HG03571 (cell line): ENCODE measurements at regions not wholly inside any gene's neighbourhood (a gene's known extent, or its start where the extent isn't known, plus 50 kb on each side); places are given as distances from the start of the nearest gene placed in this dataset.
"Not testable (repeated sequence)": the region's sequence is repeated elsewhere in the genome, so short reads cannot be mapped to it uniquely, and the experiment has no call there.

Source experiments
- ATAC-seq: cut with Tn5 transposase; IDR thresholded peaks from one replicate; pipeline ENCODE4 v1.9.1; 2021; ENCODE audit not compliant: unreplicated experiment

DNA sequence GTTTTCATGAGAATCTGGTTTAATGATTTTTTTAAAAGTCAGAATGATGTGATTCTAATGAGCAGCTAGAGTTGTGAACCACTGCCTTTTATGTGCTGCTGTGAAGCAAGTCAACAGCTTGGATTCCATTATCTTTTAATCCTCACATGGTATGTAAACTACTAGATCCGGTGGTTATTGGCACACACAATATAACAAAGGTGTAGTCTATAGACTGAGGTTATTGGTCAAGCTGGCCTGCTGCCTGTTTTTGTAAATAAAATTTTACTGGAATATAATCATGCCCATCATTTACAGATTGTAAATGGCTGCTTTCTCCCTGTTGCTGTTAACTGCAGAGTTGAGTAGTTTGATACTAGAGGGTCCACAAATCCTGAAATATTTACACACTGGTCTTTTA is 103.1 kb downstream of the OTOL1 start:
- ATAC-seq = no peak

- no peak for ATAC-seq
These were observed 103.6 kb downstream of the OTOL1 start for GRCh38 chr3:161600173-161600572.

- ATAC-seq = no peak
These were observed 105.9 kb downstream of the OTOL1 start for GRCh38 chr3:161602475-161602874.

DNA sequence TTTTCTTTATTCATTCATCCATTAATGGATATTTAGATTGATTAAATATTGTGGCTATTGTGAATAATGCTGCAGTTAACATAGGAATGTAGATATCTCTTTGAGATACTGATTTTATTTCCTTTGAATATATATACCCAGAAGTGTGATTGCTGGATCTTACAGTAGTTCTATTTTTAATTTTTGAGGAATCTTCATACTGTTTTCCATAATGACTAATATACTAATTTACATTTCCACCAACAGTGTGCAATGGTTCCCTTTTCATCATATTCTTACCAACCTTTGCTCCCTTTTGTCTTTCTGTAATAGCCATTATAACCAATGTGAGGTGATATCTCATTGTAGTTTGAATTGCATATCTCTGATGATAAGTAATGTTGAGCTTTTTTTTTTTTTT is 106.3 kb downstream of the OTOL1 start:
- ATAC-seq = no peak

DNA sequence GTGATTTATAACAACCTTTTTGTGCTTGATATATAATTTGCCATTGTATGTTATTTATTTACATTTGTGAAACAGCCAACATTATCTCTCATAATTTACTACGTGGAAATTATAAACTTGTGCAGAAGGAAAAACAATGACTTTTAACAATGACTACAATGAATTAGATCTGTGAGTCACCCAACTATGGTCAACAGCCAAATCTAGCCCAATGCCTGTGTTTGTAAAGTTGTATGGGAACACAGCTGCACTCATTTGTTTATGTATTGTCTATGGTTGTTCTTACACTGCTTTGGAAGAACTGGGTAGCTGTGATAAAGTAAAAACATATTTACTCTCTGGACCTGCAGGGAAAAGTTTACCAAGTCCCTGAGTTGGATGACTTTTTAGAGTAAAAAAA is 110.4 kb downstream of the OTOL1 start:
- ATAC-seq = no peak

- ATAC-seq = no peak
These were observed 122.7 kb downstream of the OTOL1 start for GRCh38 chr3:161619351-161619750.

- ATAC-seq = no peak
These were observed 134.2 kb downstream of the OTOL1 start for GRCh38 chr3:161630794-161631193.

GRCh38 chr3:161631536-161631935 is 134.9 kb downstream of the OTOL1 start:
- no peak for ATAC-seq

DNA sequence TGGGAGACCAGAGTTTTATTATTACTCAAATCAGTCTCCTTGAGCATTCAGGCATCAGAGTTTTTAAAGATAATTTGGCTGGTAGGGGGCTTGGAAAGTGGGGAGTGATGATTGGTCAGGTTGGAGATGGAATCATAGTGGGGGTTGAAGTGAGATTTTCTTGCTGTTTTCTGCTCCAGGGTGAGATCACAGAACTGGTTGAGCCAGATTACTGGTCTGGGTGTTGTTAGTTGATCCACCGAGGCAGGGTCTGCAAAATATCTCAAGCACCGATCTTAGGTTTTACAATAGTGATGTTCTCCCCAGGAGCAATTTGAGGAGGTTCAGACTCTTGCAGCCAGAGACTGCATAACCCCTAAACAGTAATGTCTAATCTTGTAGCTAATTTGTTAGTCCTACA is 141.0 kb downstream of the OTOL1 start:
- no peak for ATAC-seq

GRCh38 chr3:161639095-161639494 is 142.5 kb downstream of the OTOL1 start:
- ATAC-seq = not testable (repeated sequence)

- no peak for ATAC-seq
These were observed 143.6 kb downstream of the OTOL1 start for GRCh38 chr3:161640181-161640580.

DNA sequence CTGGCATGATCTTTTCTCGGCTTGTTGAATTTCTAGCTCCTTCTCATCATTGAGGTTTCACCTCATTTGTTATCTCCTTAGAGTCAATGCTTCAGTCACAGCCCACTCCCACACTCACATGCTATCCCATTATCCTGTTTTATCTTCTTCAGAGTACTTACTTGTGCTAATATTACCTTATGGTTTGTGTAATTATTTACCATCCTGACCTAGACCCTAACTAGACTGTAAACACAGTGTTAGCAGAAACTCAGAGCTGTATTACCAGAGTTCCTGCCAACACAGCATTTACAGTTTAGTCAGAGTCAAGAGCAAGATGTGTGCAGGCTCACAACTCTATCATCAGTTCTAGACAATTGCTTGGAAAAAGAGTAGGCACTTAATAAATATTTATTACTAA is 144.7 kb downstream of the OTOL1 start:
- ATAC-seq = no peak

GRCh38 chr3:161644891-161645635 is 148.5 kb downstream of the OTOL1 start:
- ATAC-seq = no peak

GRCh38 chr3:161647936-161648470 is 151.4 kb downstream of the OTOL1 start:
- ATAC-seq = no peak

- ATAC-seq = no peak
These were observed 153.4 kb downstream of the OTOL1 start for GRCh38 chr3:161649900-161650484.

- no peak for ATAC-seq
These were observed 161.2 kb downstream of the OTOL1 start for GRCh38 chr3:161657786-161658185.

DNA sequence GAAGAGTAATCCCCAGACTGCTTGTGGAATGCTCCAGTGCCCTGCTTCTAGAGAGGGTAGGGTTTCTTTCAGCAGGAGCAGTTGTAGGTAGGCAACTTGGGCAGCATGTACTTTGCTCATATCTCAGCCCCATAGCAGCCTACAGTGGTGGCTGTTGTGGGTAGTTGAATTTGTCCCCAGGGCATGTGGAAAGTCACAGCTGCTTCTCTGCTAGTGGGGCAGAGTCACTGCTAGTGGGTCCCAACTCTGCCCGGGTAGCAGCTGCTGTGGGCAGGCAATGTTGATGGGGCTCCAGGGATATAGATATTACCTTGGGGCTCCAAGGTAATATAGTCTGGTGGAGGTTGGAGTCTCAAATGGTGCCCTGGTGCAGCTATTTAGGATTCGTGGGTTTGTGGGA is 174.5 kb downstream of the OTOL1 start:
- no peak for ATAC-seq

GRCh38 chr3:161672478-161672877 is 175.9 kb downstream of the OTOL1 start:
- no peak for ATAC-seq

GRCh38 chr3:161673866-161674265 is 177.3 kb downstream of the OTOL1 start:
- no peak for ATAC-seq

GRCh38 chr3:161674402-161674801 is 177.8 kb downstream of the OTOL1 start:
- no peak for ATAC-seq

- not testable (repeated sequence) for ATAC-seq
These were observed 185.2 kb downstream of the OTOL1 start for GRCh38 chr3:161681831-161682230.

DNA sequence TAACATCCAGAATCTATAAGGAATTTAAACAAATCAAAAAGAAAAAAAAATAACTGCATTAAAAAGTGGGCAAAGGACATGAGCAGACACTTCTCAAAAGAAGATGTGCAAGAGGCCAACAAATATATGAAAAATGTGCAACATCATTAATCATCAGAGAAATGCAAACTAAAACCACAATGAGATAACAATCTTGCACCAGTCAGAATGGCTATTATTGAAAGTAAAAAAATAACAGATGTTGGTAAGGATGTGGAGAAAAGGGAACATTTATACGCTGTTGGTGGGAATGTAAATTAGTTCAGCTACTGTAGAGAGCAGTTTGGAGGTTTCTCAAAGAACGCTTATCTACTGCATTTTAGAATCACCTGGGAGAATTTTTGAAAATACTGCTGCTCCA is 186.1 kb downstream of the OTOL1 start:
- no peak for ATAC-seq
